ENCODE measurements at regions not wholly inside any gene's neighbourhood (a gene's known extent, or its start where the extent isn't known, plus 50 kb on each side); places are given as distances from the start of the nearest gene placed in this dataset.

- Histone ChIP-seq H3K27me3 (ENCODE audit: control insufficient read depth, insufficient read depth, low read length) (no peaks in the 10 kb centered on the region), H3K4me3 (ENCODE audit: low read depth, low read length) (no peak overlapping the region), H3K9me3 (ENCODE audit: control insufficient read depth, low read length) (no peaks in the 10 kb centered on the region), H2AFZ (no peak overlapping the region), H3K4me2 (ENCODE audit: low read length) (no peak overlapping the region), H3K27ac (no peak overlapping the region), H3K36me3 (ENCODE audit: control insufficient read depth, insufficient read depth, low read length) (no peaks in the 10 kb centered on the region), H3K9ac (no peak overlapping the region), H3K79me2 (no peaks in the 10 kb centered on the region), H3K4me1 (no peaks in the 10 kb centered on the region)
- no peak for TF ChIP-seq CTCF (IDR thresholded peaks at IDR 0.05)
These were observed 296.0 kb downstream of the HLX start for GRCh38 chr1:221175249-221175648.

- Histone ChIP-seq H3K4me2 (ENCODE audit: low read length) (no peak overlapping the region), H3K9ac (no peak overlapping the region), H3K27ac (no peak overlapping the region), H3K9me3 (ENCODE audit: control insufficient read depth, low read length) (no peaks in the 10 kb centered on the region), H3K27me3 (ENCODE audit: control insufficient read depth, insufficient read depth, low read length) (no peaks in the 10 kb centered on the region), H3K79me2 (no peaks in the 10 kb centered on the region), H3K4me1 (no peaks in the 10 kb centered on the region), H3K4me3 (ENCODE audit: low read depth, low read length) (no peak overlapping the region), H3K36me3 (ENCODE audit: control insufficient read depth, insufficient read depth, low read length) (no peaks in the 10 kb centered on the region), H2AFZ (no peak overlapping the region)
- TF ChIP-seq CTCF (IDR thresholded peaks at IDR 0.05), result no peak
These were observed 301.6 kb downstream of the HLX start for GRCh38 chr1:221180704-221181368.

GRCh38 chr1:221182791-221183533 lies 303.7 kb downstream of the HLX start:
- H2AFZ ChIP-seq, result no peak overlapping the region
- H3K4me1 ChIP-seq, result no peaks in the 10 kb centered on the region
- no peaks in the 10 kb centered on the region for H3K79me2 ChIP-seq
- no peak for TF ChIP-seq CTCF (IDR thresholded peaks at IDR 0.05)
- no peak overlapping the region for H3K9ac ChIP-seq
- H3K9me3 ChIP-seq (ENCODE audit: control insufficient read depth, low read length), result no peaks in the 10 kb centered on the region
- H3K27ac ChIP-seq, result no peak overlapping the region
- no peak overlapping the region for H3K4me3 ChIP-seq (ENCODE audit: low read depth, low read length)
- H3K27me3 ChIP-seq (ENCODE audit: control insufficient read depth, insufficient read depth, low read length), result no peaks in the 10 kb centered on the region
- no peak overlapping the region for H3K4me2 ChIP-seq (ENCODE audit: low read length)
- H3K36me3 ChIP-seq (ENCODE audit: control insufficient read depth, insufficient read depth, low read length), result no peaks in the 10 kb centered on the region

GRCh38 chr1:221184131-221184794 lies 305.0 kb downstream of the HLX start:
- Histone ChIP-seq H3K36me3 (ENCODE audit: control insufficient read depth, insufficient read depth, low read length) (no peaks in the 10 kb centered on the region), H2AFZ (no peak overlapping the region), H3K79me2 (no peaks in the 10 kb centered on the region), H3K4me2 (ENCODE audit: low read length) (no peak overlapping the region), H3K9ac (no peak overlapping the region), H3K9me3 (ENCODE audit: control insufficient read depth, low read length) (no peaks in the 10 kb centered on the region), H3K27ac (no peak overlapping the region), H3K4me3 (ENCODE audit: low read depth, low read length) (no peak overlapping the region), H3K27me3 (ENCODE audit: control insufficient read depth, insufficient read depth, low read length) (no peaks in the 10 kb centered on the region), H3K4me1 (no peaks in the 10 kb centered on the region)
- TF ChIP-seq CTCF (IDR thresholded peaks at IDR 0.05), result no peak
